ENCODE measurements at regions not wholly inside any gene's neighbourhood (a gene's known extent, or its start where the extent isn't known, plus 50 kb on each side); places are given as distances from the start of the nearest gene placed in this dataset.

DNA sequence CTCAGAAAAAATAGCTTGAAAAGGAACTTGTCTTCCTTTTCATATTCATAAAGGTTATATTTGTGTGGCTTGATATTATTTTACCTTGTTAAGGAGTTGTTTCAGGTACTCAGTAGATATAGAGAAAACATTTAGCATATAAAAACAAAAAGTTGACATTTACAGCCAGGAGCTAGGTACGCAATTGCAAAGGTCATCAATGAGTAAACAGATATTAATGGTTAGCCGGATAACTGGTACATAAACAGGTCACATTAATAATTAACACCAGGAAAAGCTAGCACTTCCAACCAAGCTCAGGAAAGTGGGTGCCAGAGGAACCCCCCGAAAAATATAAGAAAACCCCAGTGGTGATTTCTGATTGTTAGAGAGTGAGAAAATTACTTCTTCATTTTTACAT, 146.6 kb upstream of the NR2F2 start:
- Histone ChIP-seq H2AFZ (ENCODE audit: control insufficient read depth, low read length) (no peak overlapping the region), H4K20me1 (ENCODE audit: control insufficient read depth, extremely low read depth, insufficient read depth, low read length) (no peaks in the 10 kb centered on the region), H3K79me2 (ENCODE audit: control insufficient read depth, insufficient read depth, low read length) (no peaks in the 10 kb centered on the region), H3K27ac (ENCODE audit: control insufficient read depth, insufficient read depth, low read length) (no peak overlapping the region), H3K4me3 (ENCODE audit: control insufficient read depth in 2 of 3, extremely low read depth in 1 of 3, insufficient read depth in 2 of 3, low read depth in 1 of 3, low read length in 3 of 3) (no peak overlapping the region), H3K9me3 (ENCODE audit: control insufficient read depth, low read depth, low read length) (no peaks in the 10 kb centered on the region), H3K27me3 (ENCODE audit: control insufficient read depth, extremely low read depth, insufficient read depth, low read length) (no peaks in the 10 kb centered on the region), H3K9me1 (ENCODE audit: control insufficient read depth, extremely low read depth, insufficient read depth, low read length) (no peaks in the 10 kb centered on the region), H3K4me1 (ENCODE audit: control insufficient read depth, extremely low read depth, insufficient read depth, low read length) (peaks cover 3% of the 10 kb centered on the region), H3K9ac (ENCODE audit: control insufficient read depth, extremely low read depth, insufficient read depth, low read length) (no peak overlapping the region), H3K4me2 (ENCODE audit: control insufficient read depth, extremely low read depth, insufficient read depth, low read depth, low read length) (no peak overlapping the region), H3K36me3 (ENCODE audit: control insufficient read depth in 2 of 2, extremely low read depth in 1 of 2, insufficient read depth in 2 of 2, low read length in 2 of 2) (no peaks in the 10 kb centered on the region)
- no peak for DNase-seq (ENCODE audit: low read depth, low spot score)
- FAIRE-seq = no peak
- TF ChIP-seq, protein P1, sequence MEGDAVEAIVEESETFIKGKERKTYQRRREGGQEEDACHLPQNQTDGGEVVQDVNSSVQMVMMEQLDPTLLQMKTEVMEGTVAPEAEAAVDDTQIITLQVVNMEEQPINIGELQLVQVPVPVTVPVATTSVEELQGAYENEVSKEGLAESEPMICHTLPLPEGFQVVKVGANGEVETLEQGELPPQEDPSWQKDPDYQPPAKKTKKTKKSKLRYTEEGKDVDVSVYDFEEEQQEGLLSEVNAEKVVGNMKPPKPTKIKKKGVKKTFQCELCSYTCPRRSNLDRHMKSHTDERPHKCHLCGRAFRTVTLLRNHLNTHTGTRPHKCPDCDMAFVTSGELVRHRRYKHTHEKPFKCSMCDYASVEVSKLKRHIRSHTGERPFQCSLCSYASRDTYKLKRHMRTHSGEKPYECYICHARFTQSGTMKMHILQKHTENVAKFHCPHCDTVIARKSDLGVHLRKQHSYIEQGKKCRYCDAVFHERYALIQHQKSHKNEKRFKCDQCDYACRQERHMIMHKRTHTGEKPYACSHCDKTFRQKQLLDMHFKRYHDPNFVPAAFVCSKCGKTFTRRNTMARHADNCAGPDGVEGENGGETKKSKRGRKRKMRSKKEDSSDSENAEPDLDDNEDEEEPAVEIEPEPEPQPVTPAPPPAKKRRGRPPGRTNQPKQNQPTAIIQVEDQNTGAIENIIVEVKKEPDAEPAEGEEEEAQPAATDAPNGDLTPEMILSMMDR (optimal IDR thresholded peaks at IDR 0.05 in 1 of 3, IDR thresholded peaks at IDR 0.05 in 1 of 3, conservative IDR thresholded peaks at IDR 0.05 in 1 of 3; ENCODE audit: extremely low read depth in 1 of 3, insufficient read depth in 2 of 3, low read length in 3 of 3) = no peak
- no peak for TF ChIP-seq EZH2 (IDR thresholded peaks at IDR 0.05; ENCODE audit: low read length)
- dilution Hi-C loops (cut with MboI; ENCODE audit: extremely low pct_ligation_motif_present, low sequenced_read_pairs) = no loop called here

DNA sequence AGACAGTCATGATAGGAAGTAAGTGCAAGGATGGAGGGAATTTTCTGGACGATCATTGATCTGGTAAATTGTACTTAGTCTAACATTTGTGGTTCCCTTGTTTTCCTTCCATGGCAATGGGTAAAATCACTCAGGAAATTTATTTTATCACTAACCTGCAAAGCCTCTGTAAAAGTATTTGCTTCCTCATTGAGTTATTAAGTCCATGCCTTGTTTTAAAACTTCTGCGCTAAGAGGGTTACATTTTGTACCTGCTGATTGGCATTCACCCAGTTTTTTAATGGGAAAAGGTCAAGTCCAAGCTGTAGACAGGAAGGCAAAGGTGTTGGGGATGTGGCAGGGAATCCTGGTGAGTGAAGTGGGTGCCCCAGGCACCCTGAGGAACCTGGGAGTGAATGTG, 146.2 kb upstream of the NR2F2 start:
- no peak for DNase-seq (ENCODE audit: low read depth, low spot score)
- no peak overlapping the region for H3K27ac ChIP-seq (ENCODE audit: control insufficient read depth, insufficient read depth, low read length)
- H3K79me2 ChIP-seq (ENCODE audit: control insufficient read depth, insufficient read depth, low read length) = no peaks in the 10 kb centered on the region
- peaks cover 3% of the 10 kb centered on the region for H3K4me1 ChIP-seq (ENCODE audit: control insufficient read depth, extremely low read depth, insufficient read depth, low read length)
- no peaks in the 10 kb centered on the region for H3K9me1 ChIP-seq (ENCODE audit: control insufficient read depth, extremely low read depth, insufficient read depth, low read length)
- no peak overlapping the region for H2AFZ ChIP-seq (ENCODE audit: control insufficient read depth, low read length)
- FAIRE-seq = no peak
- H3K4me3 ChIP-seq (ENCODE audit: control insufficient read depth in 2 of 3, extremely low read depth in 1 of 3, insufficient read depth in 2 of 3, low read depth in 1 of 3, low read length in 3 of 3) = no peak overlapping the region
- no peaks in the 10 kb centered on the region for H4K20me1 ChIP-seq (ENCODE audit: control insufficient read depth, extremely low read depth, insufficient read depth, low read length)
- H3K9me3 ChIP-seq (ENCODE audit: control insufficient read depth, low read depth, low read length) = no peaks in the 10 kb centered on the region
- H3K27me3 ChIP-seq (ENCODE audit: control insufficient read depth, extremely low read depth, insufficient read depth, low read length) = no peaks in the 10 kb centered on the region
- H3K4me2 ChIP-seq (ENCODE audit: control insufficient read depth, extremely low read depth, insufficient read depth, low read depth, low read length) = no peak overlapping the region
- no peaks in the 10 kb centered on the region for H3K36me3 ChIP-seq (ENCODE audit: control insufficient read depth in 2 of 2, extremely low read depth in 1 of 2, insufficient read depth in 2 of 2, low read length in 2 of 2)
- TF ChIP-seq EZH2 (IDR thresholded peaks at IDR 0.05; ENCODE audit: low read length) = no peak
- TF ChIP-seq, protein P1 (optimal IDR thresholded peaks at IDR 0.05 in 1 of 3, IDR thresholded peaks at IDR 0.05 in 1 of 3, conservative IDR thresholded peaks at IDR 0.05 in 1 of 3; ENCODE audit: extremely low read depth in 1 of 3, insufficient read depth in 2 of 3, low read length in 3 of 3) = no peak
- no peak overlapping the region for H3K9ac ChIP-seq (ENCODE audit: control insufficient read depth, extremely low read depth, insufficient read depth, low read length)
- dilution Hi-C loops (cut with MboI; ENCODE audit: extremely low pct_ligation_motif_present, low sequenced_read_pairs) = no loop called here

Measured in keratinocyte (primary cell).